ENCODE measurements at regions not wholly inside any gene's neighbourhood (a gene's known extent, or its start where the extent isn't known, plus 50 kb on each side); places are given as distances from the start of the nearest gene placed in this dataset.

DNA sequence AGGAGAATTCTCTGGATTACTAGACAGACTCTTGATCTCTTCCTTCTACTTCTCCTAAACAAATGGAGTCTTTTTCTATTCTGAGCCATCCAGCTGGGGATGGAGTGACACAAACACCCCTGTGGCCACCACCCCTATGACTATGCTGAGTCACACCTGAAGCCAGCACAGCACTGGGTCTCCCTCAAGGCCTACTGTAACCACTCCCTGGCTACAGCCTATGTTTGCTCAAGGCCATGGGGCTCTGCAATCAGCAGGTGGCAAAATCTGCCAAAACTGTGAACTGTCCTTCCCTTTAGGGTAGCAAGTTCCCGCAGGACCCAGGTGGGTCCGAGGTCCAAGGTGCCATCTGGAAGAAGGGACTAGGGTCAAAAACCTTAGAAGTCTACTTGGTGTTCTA lies 132.3 kb downstream of the TINAG start:
- no peak for DNase-seq (ENCODE audit: low read depth)

DNA sequence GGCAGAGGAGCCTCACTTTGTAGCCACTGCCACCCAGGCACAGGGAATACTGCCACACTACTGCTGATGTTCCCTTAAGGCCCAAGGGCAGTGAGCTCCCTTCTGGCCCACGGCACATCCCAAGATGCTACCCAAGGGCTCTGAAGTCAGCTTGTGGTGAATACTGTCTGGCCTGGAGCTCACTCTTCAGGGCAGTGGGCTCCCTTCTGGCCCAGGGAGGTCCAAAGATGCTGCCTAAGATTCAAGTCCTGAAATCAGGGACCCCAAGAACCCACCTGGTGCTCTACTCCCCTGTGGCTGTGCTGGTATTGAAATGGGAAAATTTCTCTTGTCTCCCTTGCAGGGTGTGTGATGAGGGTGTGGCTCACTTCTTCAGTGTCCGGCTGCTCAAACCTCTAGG lies 132.8 kb downstream of the TINAG start:
- DNase-seq (ENCODE audit: low read depth) = no peak

DNA sequence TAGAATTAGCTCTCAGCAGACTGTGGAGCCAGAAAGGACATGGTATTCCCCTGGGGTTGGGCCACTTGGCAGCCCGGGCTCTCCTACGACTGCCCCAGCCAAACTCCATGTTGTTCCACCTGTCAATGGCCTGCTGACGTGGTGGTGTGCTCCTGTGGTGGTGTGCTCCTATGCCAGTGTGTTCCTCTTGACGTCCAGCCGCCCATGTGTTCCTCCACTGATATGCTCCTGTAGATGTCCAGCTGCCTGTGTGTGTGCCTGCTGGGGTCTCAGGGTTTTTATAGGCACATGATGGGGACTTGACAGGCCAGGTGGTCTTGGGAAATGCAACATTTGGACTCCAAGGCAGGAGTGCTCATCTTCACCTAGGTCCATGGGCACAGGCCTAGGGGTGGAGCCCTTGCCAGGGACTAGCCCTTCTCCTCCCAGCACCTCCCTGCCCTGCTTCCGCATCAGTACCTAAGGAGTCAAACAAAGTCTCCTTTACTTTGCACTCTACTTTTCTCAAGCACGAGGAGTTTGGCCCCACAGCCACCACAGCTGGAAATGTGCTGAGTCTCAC lies 133.5 kb downstream of the TINAG start:
- DNase-seq (ENCODE audit: low read depth) = no peak

DNA sequence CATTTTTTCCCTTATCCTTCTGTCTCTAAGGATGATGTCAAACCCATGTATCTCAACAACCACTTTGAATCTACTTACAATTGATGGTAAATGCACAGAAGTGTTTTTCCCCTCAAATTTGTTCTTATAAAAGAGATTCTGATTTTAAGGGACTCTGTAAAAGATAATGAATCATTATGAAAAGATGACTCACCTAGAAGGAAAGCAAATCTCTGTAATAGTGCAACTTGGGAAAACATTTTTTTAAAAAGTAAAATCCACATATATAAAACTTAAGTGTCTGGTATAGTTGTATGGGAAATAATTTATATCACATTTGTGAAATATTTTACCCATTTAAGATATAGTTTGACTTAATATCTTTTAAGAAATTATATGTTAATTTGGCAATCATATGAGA lies 137.0 kb downstream of the TINAG start:
- no peak for DNase-seq (ENCODE audit: low read depth)

DNA sequence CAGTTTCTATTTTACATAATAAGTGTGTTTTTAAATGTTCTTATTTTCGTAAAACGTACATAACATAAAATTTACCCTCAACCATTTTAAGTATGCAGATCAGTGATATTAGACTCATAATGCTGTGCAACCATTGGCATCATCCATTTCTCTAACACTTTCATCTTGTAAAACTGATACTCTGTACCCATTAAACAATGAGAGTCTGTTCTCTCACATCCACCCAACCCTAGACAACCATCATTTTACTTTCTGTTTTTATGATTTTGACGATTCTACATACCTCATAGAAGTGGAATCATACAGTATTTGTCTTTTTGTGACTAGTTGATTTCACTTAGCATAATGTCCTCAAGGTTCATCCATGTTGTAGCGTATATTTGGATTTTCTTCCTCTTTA lies 140.4 kb downstream of the TINAG start:
- no peak for DNase-seq (ENCODE audit: low read depth)

DNA sequence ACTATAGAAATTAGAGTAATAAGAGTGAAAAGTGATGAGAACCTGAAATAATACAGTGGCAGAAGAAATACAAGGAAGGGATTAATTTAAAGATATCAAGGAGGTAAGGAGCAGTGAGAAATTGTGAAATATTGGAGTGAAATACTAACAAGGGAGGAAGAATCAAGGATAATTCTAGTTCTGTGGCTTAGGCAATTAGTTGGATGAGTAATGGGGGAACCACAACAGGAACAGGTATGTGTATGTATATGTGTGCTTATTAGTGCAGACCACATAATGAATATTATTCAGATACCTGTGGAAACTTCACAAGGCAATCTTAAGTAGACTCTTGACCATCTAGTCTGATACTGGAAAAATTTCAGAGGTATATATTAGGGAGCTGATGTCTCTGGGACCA lies 143.3 kb downstream of the TINAG start:
- DNase-seq (ENCODE audit: low read depth) = no peak

DNA sequence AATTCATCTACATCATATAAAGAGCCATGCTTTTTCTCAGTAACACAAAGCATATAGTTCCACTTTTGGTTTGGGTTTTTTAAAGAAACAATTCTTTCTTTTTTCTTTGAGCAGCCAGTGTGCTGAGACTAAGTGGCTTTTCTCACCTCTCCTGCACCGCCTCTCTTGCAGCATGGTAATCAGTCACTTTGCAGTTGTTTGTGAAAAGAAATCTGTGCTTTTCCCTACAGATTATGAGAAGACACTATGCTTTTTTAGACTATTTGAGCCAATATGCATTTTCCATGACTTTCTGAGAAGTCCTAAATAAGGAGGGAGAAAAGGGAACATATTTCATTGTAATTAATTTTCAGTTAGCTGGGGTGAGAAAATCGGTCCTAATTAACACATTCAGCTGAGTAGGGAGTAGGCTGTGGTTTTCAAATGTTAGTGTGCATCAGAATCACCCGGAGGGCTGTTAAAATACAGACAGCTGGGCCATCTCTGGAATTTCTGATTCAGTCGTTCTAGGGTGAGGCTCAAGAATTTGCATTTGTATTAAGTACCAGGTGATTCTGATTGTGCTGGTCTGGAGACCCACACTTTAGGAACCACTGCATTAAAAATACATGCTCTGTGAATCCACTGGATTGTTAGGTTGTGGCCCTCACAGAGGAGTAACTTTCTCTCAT lies 155.2 kb downstream of the TINAG start:
- DNase-seq (ENCODE audit: low read depth) = no peak

DNA sequence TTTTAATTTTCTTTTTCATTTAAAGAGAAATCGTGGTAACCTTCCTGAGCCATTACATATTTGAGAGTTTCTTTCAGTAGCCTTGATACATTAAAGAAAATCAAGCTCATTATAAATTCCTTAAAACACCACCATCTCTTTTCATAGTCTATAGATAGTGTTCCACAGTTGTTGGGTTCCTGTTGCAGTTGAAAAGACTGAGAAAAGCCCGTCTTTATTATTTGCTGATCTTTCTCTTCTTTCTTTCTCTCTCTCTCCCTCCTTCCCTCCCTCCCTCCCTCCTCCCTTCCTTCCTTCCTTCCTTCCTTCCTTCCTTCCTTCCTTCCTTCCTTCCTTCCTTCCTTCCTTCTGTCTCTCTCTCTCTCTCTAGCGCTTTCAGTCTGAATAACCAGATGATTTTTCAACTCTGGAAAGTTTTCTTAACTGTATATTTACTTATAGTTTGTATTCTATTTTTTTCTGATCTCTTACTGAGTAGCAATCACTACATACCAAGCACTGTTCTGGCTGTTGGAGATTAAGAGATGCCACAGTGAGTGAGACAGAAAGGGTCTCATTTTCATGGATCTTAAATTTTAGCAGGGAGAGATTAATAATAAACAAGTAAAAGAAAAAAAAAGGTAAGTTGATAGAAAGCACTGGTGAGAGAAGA lies 157.5 kb downstream of the TINAG start:
- no peak for DNase-seq (ENCODE audit: low read depth)

DNA sequence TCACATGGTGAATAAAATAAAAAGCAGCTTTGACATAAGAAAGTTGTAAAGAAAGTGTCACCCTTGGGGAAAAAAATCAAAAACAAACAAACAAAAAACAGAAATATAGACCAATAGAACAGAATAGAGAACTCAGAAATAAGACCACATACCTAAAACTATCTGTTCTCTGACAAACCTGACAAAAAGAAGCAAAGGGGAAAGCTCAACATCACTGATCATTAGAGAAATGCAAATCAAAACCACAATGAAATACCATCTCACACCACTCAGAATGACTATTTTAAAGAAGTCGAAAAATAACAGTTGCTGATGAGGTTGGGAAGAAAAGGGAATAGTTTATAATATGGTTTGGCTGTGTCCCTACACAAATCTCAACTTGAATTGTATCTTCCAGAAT lies 159.1 kb downstream of the TINAG start:
- DNase-seq (ENCODE audit: low read depth) = no peak

DNA sequence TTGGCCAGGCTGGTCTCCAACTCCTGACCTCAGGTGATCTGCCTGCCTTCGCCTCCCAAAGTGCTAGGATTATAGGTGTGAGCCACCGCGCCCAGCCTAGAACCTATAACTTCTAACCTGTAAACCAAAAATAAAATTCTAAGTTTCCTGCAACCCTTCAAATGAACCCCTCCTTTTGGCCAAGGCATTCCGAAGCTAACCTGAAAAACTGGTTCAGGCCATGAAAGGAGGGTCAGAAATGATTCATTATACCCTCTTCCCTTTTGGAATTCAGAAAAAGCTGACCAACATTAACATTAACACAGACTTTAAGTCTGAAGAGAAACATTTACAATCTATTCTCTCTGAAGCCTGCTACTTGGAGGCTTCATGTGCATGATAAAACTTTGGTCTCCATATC lies 165.1 kb downstream of the TINAG start:
- DNase-seq (ENCODE audit: low read depth) = no peak

DNA sequence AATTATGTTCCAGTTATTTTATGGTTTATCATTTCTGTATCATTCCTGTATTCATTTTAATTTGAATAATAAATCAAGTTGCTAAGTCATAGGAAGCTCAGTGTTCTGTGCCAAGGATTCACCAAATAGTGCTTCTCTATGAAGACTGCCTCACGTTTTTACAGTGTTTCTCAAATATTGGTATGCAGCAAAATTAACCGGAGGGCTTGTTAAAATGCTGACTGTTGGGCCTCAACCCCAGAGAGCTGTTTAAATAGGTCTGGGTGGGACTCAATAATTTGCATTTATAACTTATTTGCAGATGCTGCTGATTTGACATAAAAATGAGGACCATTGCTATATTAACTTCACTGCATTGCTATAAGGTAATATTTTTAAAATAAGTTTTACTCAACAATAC lies 166.7 kb downstream of the TINAG start:
- DNase-seq (ENCODE audit: low read depth) = no peak

DNA sequence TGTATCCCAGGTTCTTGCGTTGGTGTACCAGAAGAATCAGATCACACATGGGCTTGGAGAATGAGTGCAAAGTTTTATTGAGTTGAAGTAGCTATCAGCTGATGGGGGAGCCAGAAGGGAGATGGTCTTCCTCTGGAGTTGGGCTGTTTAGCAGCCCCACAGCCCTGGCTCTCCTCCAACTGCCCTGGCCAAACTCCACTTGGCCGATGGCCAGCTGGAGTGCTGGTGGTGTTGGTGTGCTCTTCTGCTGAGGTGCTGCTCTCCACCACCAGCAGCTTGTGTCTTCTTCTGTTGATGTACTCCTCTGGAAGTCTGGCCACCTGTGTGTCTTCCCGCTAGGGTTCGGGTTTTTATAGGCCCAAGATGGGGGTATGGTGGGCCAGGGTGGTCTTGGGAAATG lies 172.8 kb downstream of the TINAG start:
- no peak for DNase-seq (ENCODE audit: low read depth)

DNA sequence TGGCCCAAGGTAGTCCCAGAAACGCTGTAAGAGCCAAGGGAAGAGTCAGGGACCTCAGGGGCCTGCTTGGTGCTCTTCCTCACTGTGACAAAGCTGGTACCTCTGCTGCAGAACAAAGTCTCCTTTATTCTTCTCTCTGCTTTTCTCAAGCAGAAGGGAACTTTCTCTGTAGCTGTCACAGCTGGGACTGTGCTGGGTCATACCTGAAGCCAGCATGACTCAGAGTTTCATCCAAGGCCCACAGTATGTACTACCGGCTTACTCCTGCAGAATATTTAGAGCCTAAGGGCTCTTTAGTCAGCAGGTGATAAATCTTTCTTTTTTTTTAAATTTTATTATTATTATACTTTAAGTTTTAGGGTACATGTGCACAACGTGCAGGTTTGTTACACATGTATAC lies 183.2 kb downstream of the TINAG start:
- DNase-seq (ENCODE audit: low read depth) = no peak

DNA sequence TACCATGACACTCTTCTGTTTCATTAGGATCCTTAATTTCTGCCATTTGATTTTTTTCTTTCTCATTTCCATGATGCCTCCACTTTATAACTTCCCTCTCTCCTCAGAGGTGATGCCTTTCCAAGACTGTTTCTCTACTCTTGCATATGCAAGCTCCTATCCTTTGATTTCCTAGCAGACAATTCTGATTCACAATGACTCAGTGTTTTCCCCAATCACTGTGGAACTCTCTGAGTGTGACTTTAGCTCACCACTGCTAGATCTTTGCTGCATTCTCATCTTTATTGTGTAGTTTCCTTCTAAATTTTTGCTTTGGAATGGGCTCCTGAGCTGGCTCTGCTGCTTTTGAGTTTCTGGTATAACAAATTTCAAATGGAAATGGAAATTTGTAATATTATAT lies 184.9 kb downstream of the TINAG start:
- no peak for DNase-seq (ENCODE audit: low read depth)

DNA sequence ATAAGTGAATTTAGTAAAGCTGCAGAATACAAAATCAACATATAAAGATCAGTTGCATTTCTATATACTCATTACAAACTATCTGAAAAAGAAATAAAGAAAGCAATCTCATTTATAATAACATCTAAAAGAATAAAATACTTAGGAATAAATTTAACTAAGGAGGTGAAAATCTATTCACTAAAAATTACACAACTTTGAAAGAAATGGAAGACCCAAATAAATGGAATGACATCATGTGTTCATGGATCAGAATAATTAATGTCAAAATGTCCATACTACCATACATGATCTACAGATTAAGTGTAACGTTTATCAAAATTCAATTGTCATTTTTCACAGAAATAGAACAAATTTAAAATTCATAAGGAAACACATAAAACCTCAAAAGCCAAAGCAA lies 194.9 kb downstream of the TINAG start:
- no peak for DNase-seq (ENCODE audit: low read depth)

DNA sequence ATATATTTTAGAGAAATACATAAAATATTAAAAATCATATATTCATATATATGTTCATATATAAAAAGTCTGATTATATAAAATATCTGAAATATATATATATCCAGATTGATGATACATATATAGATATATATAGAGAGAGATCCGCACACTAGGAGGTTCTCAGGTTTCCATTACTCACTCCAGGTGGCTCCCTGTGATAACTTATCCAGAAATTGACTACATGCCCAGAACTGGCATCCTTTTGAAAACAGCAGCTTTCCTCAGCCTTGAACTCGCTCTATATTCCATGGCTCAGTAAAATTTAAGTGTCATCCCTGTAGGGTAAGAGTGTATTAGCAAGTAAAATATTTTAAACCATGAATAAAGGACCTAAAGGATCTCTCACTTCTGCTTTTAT lies 206.8 kb downstream of the TINAG start:
- no peak for DNase-seq (ENCODE audit: low read depth)

DNA sequence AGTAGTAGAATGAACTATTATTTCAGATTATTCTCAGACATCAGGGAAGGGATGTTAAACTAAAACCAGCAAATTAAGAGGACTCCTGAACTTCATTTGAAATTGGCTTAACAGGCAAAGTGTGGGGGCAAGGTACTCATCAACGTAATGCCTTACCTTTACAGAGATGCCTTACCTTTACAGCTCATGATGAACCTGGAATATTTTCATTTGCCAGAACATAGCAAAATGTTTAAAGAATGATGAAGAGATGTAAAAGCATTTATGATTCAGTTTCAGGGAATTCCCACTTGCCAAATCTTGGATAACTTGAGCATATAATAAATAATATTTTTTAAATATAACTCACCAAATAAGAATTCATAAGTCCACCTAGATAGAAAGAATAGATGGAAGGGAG lies 207.5 kb downstream of the TINAG start:
- no peak for DNase-seq (ENCODE audit: low read depth)

DNA sequence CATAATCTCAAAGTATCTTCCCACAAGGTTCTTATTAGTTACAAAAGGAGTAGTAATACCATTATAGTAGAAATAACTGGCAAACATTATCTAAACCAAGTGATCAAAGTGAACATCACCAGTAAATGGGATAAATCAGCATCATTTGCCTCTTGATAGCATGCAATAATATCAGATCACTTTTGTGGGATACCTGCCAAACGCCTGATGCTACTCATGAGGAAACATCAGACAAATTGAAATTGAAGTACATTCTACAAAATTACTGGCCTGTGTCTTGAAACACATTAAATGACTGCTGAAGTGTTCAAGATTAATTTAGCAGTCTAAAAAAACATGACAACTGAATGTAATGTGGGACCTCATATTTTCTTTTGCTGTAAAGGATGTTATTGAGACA lies 208.1 kb downstream of the TINAG start:
- no peak for DNase-seq (ENCODE audit: low read depth)

DNA sequence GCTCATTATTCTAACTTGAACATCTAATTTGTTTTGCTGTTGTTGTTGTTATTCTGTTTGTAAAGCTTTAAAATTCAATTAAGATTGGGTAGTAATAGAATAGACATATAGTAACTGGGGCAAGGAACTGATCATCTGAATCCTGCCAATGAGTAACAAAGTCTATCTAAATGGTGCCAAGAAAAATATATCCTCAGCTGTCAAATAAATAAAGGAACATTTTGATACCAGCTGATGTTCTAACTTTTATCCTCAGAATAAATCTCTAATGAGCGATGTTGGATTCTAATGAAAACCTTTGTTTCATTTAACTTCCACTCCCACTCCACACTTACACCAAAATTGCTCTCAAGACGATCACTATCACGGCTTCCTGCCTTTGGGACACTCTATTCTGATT lies 210.9 kb downstream of the TINAG start:
- no peak for DNase-seq (ENCODE audit: low read depth)

DNA sequence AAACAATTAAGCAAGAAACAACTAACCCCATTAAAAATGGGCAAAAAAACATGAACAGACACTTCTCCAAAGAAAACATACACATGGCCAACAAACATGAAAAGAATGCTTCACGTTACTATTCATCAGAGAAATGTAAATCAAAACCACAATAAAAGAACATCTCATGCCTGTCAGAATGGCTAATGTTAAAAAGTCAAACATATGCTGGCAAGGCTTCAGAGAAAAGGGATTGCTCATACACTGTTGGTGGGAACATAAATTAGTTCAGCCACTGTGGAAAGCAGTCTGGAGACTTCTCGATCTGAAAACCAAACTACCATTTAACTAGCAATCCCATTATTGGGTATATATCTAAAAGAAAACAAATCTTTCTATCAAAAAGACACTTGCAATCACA lies 217.5 kb downstream of the TINAG start:
- no peak for DNase-seq (ENCODE audit: low read depth)

DNA sequence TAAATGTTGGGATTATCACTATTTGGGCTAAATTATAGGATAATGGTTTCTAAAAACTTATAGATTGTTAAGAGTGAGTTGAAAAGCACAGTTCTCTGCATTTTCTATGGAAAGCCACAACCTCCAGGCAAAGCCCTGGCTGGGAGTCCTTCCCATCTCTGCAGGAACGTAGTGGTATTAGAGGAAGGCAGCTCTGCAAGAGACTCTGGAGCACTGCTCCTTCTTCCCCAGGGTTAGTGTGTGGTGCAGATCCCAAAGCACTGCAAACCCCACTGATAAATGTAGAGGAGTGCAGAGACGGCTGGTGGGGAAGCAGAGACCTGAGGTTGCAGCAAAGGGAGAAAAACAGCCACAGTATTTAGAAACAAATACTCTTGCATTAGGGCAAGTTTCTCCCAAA lies 225.3 kb downstream of the TINAG start:
- DNase-seq (ENCODE audit: low read depth) = no peak

DNA sequence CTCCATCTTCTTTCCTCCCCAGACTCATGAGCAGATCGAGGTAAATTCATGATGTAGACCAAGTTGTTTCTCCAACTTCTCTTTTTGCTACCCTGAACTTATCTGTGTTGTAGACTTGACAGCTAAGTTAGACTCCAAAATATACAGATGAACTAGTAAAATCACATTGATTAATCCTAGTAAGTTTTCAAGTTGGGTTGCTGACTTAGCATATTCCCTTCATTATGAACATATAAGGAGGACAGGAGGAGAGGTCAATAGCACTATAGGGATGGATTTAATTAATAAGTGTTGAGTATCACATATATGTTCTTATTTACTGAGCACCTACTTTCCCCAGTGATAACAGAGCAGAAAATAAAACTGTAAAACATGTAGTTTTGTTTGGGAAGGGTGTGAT lies 227.3 kb downstream of the TINAG start:
- DNase-seq (ENCODE audit: low read depth) = no peak

DNA sequence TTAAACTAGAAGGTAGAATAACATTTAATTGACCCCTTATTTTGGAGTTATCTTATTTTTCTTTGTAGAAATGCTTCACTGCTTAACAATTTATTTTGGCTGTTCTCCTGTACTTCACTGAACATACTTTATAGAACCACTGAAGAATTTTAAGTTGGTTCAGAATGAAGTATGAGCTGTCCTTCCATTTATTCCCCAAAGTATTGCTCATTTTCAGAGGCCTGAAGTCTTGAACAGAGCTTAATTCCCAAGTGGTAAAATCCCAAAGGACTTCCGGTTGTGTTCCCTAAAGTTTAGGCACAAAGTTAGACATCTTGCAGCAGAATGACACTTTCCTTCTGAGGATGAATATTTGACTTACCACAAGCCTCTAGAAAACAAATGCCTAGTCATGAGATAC lies 233.3 kb downstream of the TINAG start:
- DNase-seq (ENCODE audit: low read depth) = no peak

DNA sequence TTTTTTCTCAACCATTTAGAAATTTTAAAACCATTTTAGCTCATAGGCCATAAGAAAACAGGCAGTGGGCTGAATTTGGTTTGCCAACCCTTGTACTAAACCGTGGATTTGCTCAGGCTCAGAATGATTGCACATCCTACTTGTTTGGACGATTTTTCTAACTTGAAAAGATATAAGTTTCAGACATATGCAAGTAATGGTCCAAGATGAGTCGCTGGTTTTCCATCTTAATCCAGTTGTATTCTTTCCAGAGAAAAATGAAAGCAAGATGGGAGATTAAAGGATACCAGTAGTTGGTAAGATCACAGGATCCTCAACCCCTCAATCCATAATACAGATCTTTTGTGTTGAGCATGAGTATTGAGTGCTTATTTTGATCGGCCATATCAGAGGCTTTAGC lies 250.9 kb downstream of the TINAG start:
- DNase-seq (ENCODE audit: low read depth) = no peak
